Activated CD8-positive, alpha-beta memory T cell treated with anti-CD3 and anti-CD28 coated beads for 36 hours (primary cell): ENCODE measurements at regions not wholly inside any gene's neighbourhood (a gene's known extent, or its start where the extent isn't known, plus 50 kb on each side); places are given as distances from the start of the nearest gene placed in this dataset.
"Not testable (repeated sequence)": the region's sequence is repeated elsewhere in the genome, so short reads cannot be mapped to it uniquely, and the experiment has no call there.

Source experiments
- CTCF ChIA-PET: fragments of 350-600 bp; sonication (Branson Sonifier 250); formaldehyde crosslinking; loops from one replicate; lab custom pipeline; 2021; ENCODE audit warnings: antibody characterized with exemption; lab: Charles Lee
- POLR2A ChIA-PET: fragments of 350-600 bp; sonication (Branson Sonifier 250); formaldehyde crosslinking; loops from one replicate; lab custom pipeline; 2021; ENCODE audit warnings: antibody characterized with exemption; lab: Charles Lee

DNA sequence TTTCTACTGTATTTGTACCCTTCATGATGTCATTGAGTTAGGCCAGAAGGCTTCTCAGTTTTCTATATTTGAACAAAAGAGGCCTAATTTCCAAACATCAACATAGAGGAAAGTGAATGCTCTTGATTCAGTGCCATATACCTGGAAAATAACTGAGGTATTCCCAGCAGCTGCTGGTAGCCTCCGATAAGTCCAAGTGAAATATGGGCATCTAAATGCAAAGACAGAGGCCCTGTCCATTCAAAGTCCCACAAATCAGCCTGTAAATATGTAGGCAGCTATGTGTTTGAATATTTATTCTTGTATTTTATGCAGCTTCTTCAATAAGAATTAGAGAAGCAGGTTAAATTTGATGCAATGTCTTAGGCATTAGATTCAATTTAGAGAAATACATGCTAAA lies 89.5 kb upstream of the DPP10 start:
- POLR2A ChIA-PET = no interaction called here
- CTCF ChIA-PET = no interaction called here

- ChIA-PET POLR2A (no interaction called here), CTCF (no interaction called here)
These were observed 88.2 kb upstream of the DPP10 start for GRCh38 chr2:114354199-114354598.

GRCh38 chr2:114368705-114369104 lies 73.7 kb upstream of the DPP10 start:
- ChIA-PET POLR2A (no interaction called here), CTCF (no interaction called here)

DNA sequence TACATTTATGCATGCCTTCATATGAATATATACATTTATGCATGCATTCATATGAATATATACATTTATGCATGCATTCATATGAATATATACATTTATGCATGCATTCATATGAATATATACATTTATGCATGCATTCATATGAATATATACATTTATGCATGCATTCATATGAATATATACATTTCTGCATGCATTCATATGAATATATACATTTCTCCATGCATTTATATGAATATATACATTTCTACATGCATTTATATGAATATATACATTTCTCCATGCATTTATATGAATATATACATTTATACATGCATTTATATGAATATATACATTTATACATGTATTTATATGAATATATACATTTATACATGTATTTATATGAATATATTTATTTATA lies 70.7 kb upstream of the DPP10 start:
- CTCF ChIA-PET = not testable (repeated sequence)

GRCh38 chr2:114373591-114373990 lies 68.8 kb upstream of the DPP10 start:
- CTCF ChIA-PET = no interaction called here

More for the DNA sequence above, 70.7 kb upstream of the DPP10 start:
- POLR2A ChIA-PET = not testable (repeated sequence)

DNA sequence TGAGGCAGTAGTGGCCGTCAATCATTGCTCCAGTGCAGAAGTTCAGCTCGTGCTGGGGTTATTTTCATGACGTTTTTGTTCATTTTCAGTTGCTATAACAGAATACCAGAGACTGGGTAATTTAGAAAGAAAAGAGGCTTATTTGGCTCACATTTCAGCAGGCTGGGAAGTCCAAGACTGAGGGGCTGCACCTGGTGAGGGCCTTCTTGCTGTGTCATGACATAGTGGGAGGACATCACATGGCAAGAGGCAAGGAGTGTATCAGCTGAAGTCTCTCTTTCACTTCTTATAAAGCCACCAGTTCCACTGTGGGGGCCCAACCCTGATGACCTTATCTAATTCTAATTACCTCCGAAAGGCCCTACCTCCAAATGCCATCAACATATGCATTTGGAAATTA lies 58.0 kb upstream of the DPP10 start:
- ChIA-PET POLR2A (no interaction called here), CTCF (no interaction called here)

More at GRCh38 chr2:114373591-114373990, 68.8 kb upstream of the DPP10 start:
- POLR2A ChIA-PET = no interaction called here

GRCh38 chr2:114389021-114389420 lies 53.4 kb upstream of the DPP10 start:
- CTCF ChIA-PET = no interaction called here
- POLR2A ChIA-PET = no interaction called here
